Astrocyte (in vitro differentiated cells and primary cell): ENCODE measurements at regions not wholly inside any gene's neighbourhood (a gene's known extent, or its start where the extent isn't known, plus 50 kb on each side); places are given as distances from the start of the nearest gene placed in this dataset.

Experiments
- DNase-seq: peaks from one replicate; pipeline ENCODE4 v3.0.0-alpha.2; 2010; ENCODE audit warnings: low read depth
- FAIRE-seq: peaks from 2 replicates; lab custom pipeline; 2011; peaks lifted over from hg19 to GRCh38; lab: Jason Lieb, UNC
- H2AFZ ChIP-seq: 2 replicates; pipeline ENCODE4 v1.6.0; 2012; ENCODE audit warnings: low read depth, low read length, inconsistent platforms
- H3K27ac ChIP-seq: 2 replicates; pipeline ENCODE4 v1.5.1; 2011; ENCODE audit warnings: low read depth, low read length, inconsistent platforms
- H3K27me3 ChIP-seq: 2 replicates; pipeline ENCODE4 v1.6.0; 2011; ENCODE audit warnings: low read length, inconsistent platforms; ENCODE audit not compliant: insufficient read depth
- H3K36me3 ChIP-seq: 2 replicates; pipeline ENCODE4 v1.5.1; 2011; ENCODE audit warnings: low read length, inconsistent platforms; ENCODE audit not compliant: insufficient read depth
- H3K4me1 ChIP-seq: 2 replicates; pipeline ENCODE4 v1.5.1; 2011; ENCODE audit warnings: low read length, inconsistent platforms; ENCODE audit not compliant: insufficient read depth
- H3K4me2 ChIP-seq: 2 replicates; pipeline ENCODE4 v1.6.0; 2012; ENCODE audit warnings: low read length, inconsistent platforms
- H3K4me3 ChIP-seq: 2 replicates; pipeline ENCODE4 v1.5.1; 2011; ENCODE audit warnings: low read depth, mild to moderate bottlenecking, low read length, inconsistent platforms; ENCODE audit not compliant: insufficient read depth
- H3K79me2 ChIP-seq: 2 replicates; pipeline ENCODE4 v1.6.0; 2012; ENCODE audit warnings: mild to moderate bottlenecking, low read length, inconsistent platforms; ENCODE audit not compliant: insufficient read depth
- H3K9ac ChIP-seq: 2 replicates; pipeline ENCODE4 v1.6.0; 2012; ENCODE audit warnings: mild to moderate bottlenecking, low read length, inconsistent platforms
- H3K9me3 ChIP-seq: 2 replicates; pipeline ENCODE4 v1.5.1; 2012; ENCODE audit warnings: low read depth, mild to moderate bottlenecking, low read length, inconsistent platforms; ENCODE audit not compliant: insufficient read depth
- H4K20me1 ChIP-seq: 2 replicates; pipeline ENCODE4 v1.6.0; 2012; ENCODE audit warnings: low read length, inconsistent platforms; ENCODE audit not compliant: insufficient read depth
- H3K27ac Mint-ChIP-seq: one replicate; pipeline ENCODE4 v1.8.0; 2021; ENCODE audit warnings: mild to moderate bottlenecking, mixed read lengths; ENCODE audit not compliant: unreplicated experiment
- H3K27me3 Mint-ChIP-seq: one replicate; pipeline ENCODE4 v1.8.0; 2021; ENCODE audit warnings: low read depth, mixed read lengths; ENCODE audit not compliant: unreplicated experiment
- H3K36me3 Mint-ChIP-seq: one replicate; pipeline ENCODE4 v1.8.0; 2021; ENCODE audit warnings: low read depth, mixed read lengths; ENCODE audit not compliant: unreplicated experiment
- H3K4me1 Mint-ChIP-seq: one replicate; pipeline ENCODE4 v1.8.0; 2021; ENCODE audit warnings: low read depth, mixed read lengths; ENCODE audit not compliant: unreplicated experiment
- H3K4me3 Mint-ChIP-seq: one replicate; pipeline ENCODE4 v1.8.0; 2021; ENCODE audit warnings: mild to moderate bottlenecking, moderate library complexity, mixed read lengths; ENCODE audit not compliant: unreplicated experiment
- H3K9me3 Mint-ChIP-seq: one replicate; pipeline ENCODE4 v1.8.0; 2021; ENCODE audit warnings: mild to moderate bottlenecking, mixed read lengths; ENCODE audit not compliant: unreplicated experiment
- CTCF ChIP-seq: IDR thresholded peaks from 2 replicates; pipeline ENCODE4 v1.5.1; 2011; ENCODE audit warnings: low read depth, mild to moderate bottlenecking, inconsistent platforms, low read length, moderate library complexity; ENCODE audit not compliant: insufficient read depth
- EZH2 ChIP-seq: IDR thresholded peaks from 2 replicates; pipeline ENCODE4 v1.6.1; 2012; ENCODE audit warnings: mild to moderate bottlenecking, low read length, inconsistent platforms; ENCODE audit not compliant: insufficient read depth

GRCh38 chr10:6322805-6323204 is 120.1 kb downstream of the PFKFB3 start:
- Histone ChIP-seq H3K9ac (no peak overlapping the region), H3K79me2 (no peaks in the 10 kb centered on the region), H3K9me3 (no peaks in the 10 kb centered on the region), H3K4me1 (peaks cover 5% of the 10 kb centered on the region), H3K36me3 (no peaks in the 10 kb centered on the region), H3K27ac (no peak overlapping the region), H2AFZ (no peak overlapping the region), H4K20me1 (no peaks in the 10 kb centered on the region), H3K27me3 (no peaks in the 10 kb centered on the region), H3K4me3 (no peak overlapping the region), H3K4me2 (no peak overlapping the region)
- peaks cover 2% of the 10 kb centered on the region for H3K9me3 Mint-ChIP-seq
- H3K27ac Mint-ChIP-seq: no peak overlapping the region
- H3K27me3 Mint-ChIP-seq: peaks cover 3% of the 10 kb centered on the region
- FAIRE-seq (no peak), DNase-seq (no peak)
- peaks cover 2% of the 10 kb centered on the region for H3K36me3 Mint-ChIP-seq
- no peak for TF ChIP-seq EZH2
- no peaks in the 10 kb centered on the region for H3K4me1 Mint-ChIP-seq
- H3K4me3 Mint-ChIP-seq: no peak overlapping the region

- H4K20me1 ChIP-seq: no peaks in the 10 kb centered on the region
- no peaks in the 10 kb centered on the region for H3K9me3 ChIP-seq
- H3K27me3 ChIP-seq: no peaks in the 10 kb centered on the region
- FAIRE-seq (no peak), DNase-seq (no peak)
- H3K27me3 Mint-ChIP-seq: peaks cover 3% of the 10 kb centered on the region
- H3K4me3 ChIP-seq: no peak overlapping the region
- H3K4me3 Mint-ChIP-seq: no peak overlapping the region
- H3K9ac ChIP-seq: no peak overlapping the region
- peaks cover 6% of the 10 kb centered on the region for H3K9me3 Mint-ChIP-seq
- no peak overlapping the region for H3K27ac Mint-ChIP-seq
- H3K36me3 Mint-ChIP-seq: peaks cover 9% of the 10 kb centered on the region
- H3K4me1 Mint-ChIP-seq: no peaks in the 10 kb centered on the region
- TF ChIP-seq EZH2 (no peak), CTCF (no peak)
- H2AFZ ChIP-seq: no peak overlapping the region
- H3K4me1 ChIP-seq: no peaks in the 10 kb centered on the region
- H3K27ac ChIP-seq: no peak overlapping the region
- no peak overlapping the region for H3K4me2 ChIP-seq
- H3K36me3 ChIP-seq: no peaks in the 10 kb centered on the region
- H3K79me2 ChIP-seq: no peaks in the 10 kb centered on the region
These were observed 125.4 kb downstream of the PFKFB3 start for GRCh38 chr10:6327961-6328698.

GRCh38 chr10:6328699-6329423 is 126.1 kb downstream of the PFKFB3 start:
- peaks cover 12% of the 10 kb centered on the region for H3K36me3 Mint-ChIP-seq
- Histone ChIP-seq H2AFZ (no peak overlapping the region), H3K9me3 (no peaks in the 10 kb centered on the region), H3K4me1 (no peaks in the 10 kb centered on the region), H3K27me3 (no peaks in the 10 kb centered on the region), H3K4me3 (no peak overlapping the region), H3K4me2 (no peak overlapping the region), H3K27ac (no peak overlapping the region), H3K79me2 (no peaks in the 10 kb centered on the region), H4K20me1 (no peaks in the 10 kb centered on the region), H3K9ac (no peak overlapping the region), H3K36me3 (no peaks in the 10 kb centered on the region)
- no peak overlapping the region for H3K4me3 Mint-ChIP-seq
- H3K9me3 Mint-ChIP-seq: peaks cover 13% of the 10 kb centered on the region
- FAIRE-seq (no peak), DNase-seq (no peak)
- TF ChIP-seq CTCF (no peak), EZH2 (no peak)
- H3K27me3 Mint-ChIP-seq: peaks cover 3% of the 10 kb centered on the region
- no peak overlapping the region for H3K27ac Mint-ChIP-seq
- peaks cover 2% of the 10 kb centered on the region for H3K4me1 Mint-ChIP-seq
